NK-92 (cell line): ENCODE measurements at regions not wholly inside any gene's neighbourhood (a gene's known extent, or its start where the extent isn't known, plus 50 kb on each side); places are given as distances from the start of the nearest gene placed in this dataset.

Source experiments
- DNase-seq: peaks from one replicate; lab custom pipeline; 2025; ENCODE audit not compliant: unreplicated experiment; lab: John Stamatoyannopoulos, UW

GRCh38 chr15:69854001-69854400 lies 243.7 kb downstream of the TLE3 start:
- no peak for DNase-seq

GRCh38 chr15:69854521-69855181 lies 243.1 kb downstream of the TLE3 start:
- no peak for DNase-seq

DNA sequence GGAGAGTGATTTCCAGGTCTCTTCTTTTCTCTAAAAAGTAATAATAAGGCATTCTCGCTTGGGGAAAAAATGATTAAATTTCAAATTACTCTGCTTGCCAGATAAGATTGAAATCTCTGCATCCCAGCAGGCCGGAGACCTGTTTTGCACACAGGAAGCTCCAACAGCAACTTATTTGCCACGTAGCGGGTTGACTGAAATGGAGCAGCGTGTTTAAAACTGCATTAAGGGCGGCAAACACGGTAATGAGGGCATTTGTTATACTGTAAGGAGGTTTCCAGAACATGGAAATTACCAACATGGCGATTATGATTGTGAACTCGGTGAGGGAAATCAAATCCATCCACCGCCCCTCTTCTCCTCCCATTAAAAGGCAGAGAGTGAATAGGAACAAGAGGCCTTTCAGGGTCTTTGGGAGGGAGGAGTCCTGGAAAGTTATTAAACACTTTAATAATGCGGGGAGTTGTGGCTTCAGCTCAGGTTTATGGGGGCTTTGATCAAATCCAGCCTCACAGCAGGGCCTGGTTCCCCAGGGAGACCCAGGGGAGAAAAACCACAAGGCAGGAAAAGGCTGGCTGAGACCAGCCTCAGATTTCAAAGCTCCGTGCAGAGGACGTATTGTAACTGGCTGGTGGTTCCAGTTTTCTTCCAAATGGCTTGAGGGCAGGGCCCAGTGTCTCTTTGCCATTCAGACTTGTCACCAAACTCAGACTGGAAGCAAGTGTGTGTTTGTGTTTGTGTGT lies 242.3 kb downstream of the TLE3 start:
- DNase-seq: no peak

GRCh38 chr15:69857250-69857649 lies 240.5 kb downstream of the TLE3 start:
- no peak for DNase-seq

DNA sequence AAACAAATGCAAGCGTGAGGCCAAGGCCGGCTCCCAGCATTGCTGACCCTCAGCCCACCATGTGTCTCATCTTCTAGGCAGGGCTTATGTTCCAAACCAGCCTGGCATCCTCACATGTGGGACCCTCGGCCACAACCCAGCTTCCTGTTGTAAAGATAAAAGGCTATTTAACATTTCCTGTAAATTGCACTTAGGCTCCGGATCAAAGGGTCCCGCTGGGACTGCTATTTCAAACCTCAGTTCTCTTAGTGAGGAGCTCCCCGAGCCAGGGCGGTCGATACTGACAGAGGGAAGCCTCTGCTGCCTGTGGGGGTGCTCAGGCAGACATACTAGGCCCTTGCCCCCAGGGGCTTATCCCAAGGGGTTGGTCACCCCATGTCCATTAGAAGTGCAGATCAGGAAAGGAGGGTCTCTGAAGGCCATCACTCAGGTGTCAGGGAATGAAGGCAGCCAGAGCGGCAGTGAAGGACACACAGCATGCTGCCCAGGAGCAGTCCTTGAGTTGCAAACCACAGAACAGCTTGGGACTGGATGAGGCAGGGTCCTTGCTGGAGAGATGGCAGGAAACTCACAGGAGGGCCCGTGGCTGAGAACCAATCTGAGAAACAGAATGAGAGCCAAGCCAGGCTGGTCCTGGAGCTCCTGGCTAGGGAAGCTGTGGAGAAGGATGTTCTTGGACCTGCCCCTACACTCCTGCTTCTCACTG lies 239.9 kb downstream of the TLE3 start:
- DNase-seq: no peak

GRCh38 chr15:69858456-69858855 lies 239.3 kb downstream of the TLE3 start:
- no peak for DNase-seq

GRCh38 chr15:69859866-69860265 lies 237.9 kb downstream of the TLE3 start:
- DNase-seq: no peak

GRCh38 chr15:69860321-69860720 lies 237.4 kb downstream of the TLE3 start:
- no peak for DNase-seq

- no peak for DNase-seq
Measured at GRCh38 chr15:69860921-69861320, 236.8 kb downstream of the TLE3 start.

GRCh38 chr15:69861331-69862171 lies 236.2 kb downstream of the TLE3 start:
- no peak for DNase-seq

- no peak for DNase-seq
Measured at GRCh38 chr15:69862540-69862939, 235.2 kb downstream of the TLE3 start.

GRCh38 chr15:69863446-69863845 lies 234.3 kb downstream of the TLE3 start:
- no peak for DNase-seq

DNA sequence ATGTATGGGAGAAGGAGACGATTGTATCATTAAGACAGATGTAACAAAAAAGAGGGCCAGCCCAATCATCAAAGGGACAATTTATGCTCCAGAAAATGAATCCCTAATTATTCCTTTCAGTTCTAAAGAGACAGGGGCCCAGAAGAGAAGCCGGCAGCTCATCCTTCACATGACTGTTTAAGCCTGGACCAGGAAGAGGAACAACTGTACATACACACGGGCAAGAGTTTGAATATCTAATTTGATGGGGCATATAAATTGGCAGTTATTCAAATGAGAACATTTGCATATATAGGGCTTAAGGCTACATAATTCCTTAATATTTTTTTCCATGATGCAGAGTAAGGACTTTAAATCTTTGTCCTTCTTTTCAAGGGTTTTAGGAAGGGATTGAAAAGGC lies 232.3 kb downstream of the TLE3 start:
- no peak for DNase-seq

GRCh38 chr15:69868756-69869155 lies 229.0 kb downstream of the TLE3 start:
- no peak for DNase-seq

DNA sequence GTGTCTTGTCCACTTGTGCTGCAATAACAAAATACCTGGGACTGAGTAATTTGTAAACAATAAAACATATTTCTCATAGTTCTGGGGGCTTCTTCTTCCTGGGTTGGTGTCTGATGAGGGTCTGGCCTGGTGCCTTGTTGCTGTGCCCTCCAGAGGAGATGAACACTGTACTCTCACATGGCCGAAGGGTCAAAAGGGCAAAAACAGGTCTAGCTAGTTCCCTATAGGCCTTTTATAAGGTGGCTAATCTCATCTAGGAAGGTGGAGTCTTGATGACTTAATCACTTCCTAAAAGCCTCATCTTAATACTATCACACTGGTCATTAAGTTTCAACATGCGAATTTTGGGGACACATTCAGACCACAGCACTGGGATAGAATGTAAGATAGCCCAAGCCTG lies 228.4 kb downstream of the TLE3 start:
- no peak for DNase-seq

- DNase-seq: no peak
Measured at GRCh38 chr15:69869881-69870505, 227.7 kb downstream of the TLE3 start.

DNA sequence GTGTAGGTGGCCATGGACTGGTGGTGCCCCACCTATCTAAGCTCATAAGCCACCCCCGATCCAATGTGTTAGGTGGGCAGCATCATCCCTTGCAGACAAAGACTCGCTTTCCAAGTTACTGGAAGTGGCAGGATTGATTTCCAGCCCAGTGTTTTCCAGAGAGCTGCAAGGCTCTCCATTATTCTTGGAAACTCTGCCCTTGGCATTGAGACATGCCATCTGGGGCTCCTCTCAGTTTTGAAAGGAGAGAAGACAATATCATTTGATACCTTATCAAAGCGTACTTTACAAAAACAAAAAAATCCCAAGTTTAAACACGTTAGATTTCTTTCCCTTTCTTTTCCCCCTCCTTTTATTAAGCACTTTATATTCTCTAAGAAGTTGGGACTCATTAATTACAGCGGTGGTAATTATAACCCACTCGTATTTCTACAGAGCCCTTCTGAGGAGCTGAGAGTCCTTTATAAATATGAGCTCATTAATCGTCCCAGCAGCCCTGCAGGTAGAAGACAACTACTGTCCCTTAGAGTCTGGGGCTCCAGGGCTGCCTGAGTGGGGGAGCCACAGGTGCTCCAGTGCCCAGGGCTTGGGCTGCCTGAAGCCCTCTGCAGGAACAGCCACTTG lies 226.1 kb downstream of the TLE3 start:
- no peak for DNase-seq

DNA sequence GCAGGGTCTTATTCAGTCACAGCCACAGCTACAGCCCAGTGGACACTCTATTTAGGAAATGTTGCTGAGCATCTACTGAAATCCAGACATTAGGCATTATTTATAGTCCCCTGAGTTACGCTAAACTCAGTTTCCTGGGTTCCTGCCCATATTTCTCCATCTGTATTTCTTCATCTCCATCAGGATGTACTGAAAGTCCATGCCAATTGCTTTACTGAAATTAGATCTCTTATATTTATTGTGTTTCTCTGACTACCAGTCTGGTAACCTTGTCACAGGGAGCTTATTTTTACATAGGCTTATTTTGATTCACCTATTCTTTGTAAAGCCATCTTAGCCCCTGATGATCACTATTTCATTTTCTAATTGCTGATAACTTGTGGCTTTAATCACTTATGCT lies 223.9 kb downstream of the TLE3 start:
- DNase-seq: no peak

DNA sequence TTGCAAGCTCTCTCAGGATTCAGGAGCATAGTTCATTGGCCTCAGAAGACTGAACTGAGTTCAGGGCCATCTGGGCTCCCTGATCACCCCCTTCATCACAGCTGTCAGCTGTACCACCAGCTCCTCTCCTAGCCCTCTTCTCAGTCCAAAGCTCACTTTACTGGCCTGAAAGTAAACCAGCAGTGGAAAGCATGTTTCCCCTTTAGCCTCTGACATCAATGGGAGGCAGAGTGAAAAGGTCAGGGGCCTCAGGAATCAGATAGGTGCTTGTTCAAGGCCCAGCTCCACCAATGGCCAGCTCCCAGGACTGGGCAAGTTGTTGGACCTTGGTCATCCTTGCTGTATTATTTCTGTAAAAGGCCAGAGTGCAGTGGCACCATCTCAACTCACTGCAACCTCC lies 223.4 kb downstream of the TLE3 start:
- DNase-seq: no peak
